NCI-H526 (cell line): ENCODE measurements at regions not wholly inside any gene's neighbourhood (a gene's known extent, or its start where the extent isn't known, plus 50 kb on each side); places are given as distances from the start of the nearest gene placed in this dataset.
A peak's percentile ranks its signal among the peaks of the same experiment; 100 is the strongest.
"Not testable (repeated sequence)": the region's sequence is repeated elsewhere in the genome, so short reads cannot be mapped to it uniquely, and the experiment has no call there.

Experiments
- DNase-seq, 2 experiments: peaks; one replicate each; lab custom pipeline; 2025; lab: John Stamatoyannopoulos, UW

DNA sequence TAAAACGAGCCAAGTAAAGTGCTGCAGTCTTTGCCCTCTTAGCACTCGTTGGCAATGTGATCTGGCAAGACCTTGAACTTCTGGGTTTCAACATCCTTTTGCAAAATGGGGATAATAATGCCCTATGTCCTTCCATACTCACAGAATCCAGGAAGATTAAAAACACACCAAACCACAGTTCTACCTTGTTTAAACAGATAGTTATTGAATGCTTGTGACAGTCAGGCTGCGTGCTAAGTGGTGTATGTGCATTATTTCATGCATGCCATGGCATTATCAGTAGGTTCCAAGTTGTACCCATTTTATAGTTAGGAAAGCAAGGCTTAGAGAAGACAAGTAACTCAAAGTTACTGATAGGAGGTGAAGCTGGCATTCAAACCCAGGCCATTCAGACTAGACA lies 308.6 kb upstream of the PROX1 start:
- DNase-seq: no peak

DNA sequence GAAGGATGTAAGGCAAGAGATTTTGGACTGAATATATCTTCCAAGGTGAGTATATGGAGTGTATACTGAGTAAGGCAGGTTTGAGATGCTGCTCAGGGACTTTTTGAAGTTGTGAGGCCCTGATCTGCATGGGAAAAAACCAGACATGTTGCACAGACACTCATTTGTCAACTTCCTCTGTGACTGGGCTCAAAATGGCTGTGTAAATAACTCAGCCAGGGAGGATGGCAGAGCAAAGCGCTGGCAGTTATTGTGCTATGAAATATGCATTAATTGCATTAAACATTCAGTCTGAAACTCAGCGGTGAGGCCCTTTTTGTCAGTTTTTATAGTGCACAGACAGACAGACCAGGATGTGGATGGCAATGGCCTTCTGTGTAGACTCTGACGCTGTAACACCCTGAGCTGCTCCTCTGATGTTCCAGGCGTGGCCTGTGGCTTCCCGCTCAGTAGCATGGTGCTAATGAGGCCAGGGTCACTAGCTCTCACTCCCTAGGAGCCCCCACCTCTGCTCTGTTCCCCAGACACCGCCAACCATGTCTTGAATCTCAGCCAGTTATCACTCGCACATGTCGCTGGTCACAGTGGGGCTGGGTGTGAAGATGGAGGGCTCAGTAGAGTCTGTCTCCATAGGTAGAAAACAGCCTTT lies 307.0 kb upstream of the PROX1 start:
- no peak for DNase-seq

DNA sequence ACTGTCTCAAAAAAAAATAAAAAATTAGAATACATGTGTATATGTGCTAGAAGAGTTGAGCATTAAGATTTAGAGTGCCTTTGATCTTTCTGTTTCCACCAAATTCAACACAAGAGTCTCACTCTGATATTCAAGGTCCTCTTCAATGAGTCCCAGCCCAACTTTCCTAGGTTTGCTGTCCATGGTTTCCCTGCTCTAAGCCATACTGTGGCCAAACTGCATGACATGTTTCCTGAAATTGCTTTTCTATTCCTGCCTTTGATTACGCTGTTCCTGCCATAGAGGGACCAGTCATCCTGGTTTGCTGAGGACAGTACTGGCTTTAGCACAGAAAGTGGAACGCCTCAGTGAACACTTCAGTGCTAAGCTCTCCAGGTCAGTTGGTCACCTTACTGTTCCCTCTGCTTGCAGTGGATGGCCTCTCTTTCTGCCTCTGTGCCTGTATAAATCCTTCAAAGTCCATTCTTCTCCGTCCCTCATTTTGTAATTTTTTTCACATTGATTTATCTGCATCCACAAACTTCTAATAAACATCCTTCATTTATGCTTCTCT lies 305.9 kb upstream of the PROX1 start:
- DNase-seq: no peak

DNA sequence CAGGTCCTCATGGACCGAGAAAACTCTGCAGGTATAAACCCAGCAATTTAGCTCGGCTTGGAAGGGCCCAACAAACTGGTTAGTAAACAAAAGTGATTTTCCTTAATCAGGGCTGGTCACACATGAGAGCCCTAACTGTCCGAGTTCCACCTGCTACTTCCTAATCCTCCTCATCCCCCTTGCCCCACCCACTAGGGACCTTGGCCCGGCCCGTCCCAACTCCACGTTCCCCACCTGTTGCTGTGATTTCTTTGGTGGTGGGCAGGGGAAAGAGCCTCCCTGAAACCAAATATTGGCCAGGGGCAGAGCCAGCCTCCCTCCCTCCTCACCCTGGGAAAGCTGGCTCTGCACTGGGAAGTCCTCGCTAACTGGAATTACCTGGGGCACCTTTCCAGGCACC lies 304.2 kb upstream of the PROX1 start:
- DNase-seq: peak in 1 of 2 experiments; percentile 2

DNA sequence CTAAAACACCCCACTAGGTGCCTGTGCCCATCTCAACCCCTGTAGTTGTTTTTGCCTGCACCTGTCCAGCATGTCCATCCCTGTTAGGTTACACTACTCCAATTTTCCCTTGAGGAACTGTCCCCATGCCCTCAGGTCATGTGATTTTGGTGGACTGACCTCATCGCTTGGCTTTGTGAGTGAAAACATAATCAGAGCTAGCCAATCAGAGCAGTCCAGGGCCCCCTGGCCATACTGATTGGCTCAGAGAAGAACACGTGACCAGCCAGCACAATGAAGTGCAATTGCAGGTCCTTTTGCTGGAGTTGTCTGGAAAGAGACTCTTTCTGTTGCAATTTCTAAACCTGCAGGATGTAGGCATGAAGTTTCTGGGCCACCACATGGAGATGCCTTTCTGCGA lies 303.3 kb upstream of the PROX1 start:
- DNase-seq: no peak

DNA sequence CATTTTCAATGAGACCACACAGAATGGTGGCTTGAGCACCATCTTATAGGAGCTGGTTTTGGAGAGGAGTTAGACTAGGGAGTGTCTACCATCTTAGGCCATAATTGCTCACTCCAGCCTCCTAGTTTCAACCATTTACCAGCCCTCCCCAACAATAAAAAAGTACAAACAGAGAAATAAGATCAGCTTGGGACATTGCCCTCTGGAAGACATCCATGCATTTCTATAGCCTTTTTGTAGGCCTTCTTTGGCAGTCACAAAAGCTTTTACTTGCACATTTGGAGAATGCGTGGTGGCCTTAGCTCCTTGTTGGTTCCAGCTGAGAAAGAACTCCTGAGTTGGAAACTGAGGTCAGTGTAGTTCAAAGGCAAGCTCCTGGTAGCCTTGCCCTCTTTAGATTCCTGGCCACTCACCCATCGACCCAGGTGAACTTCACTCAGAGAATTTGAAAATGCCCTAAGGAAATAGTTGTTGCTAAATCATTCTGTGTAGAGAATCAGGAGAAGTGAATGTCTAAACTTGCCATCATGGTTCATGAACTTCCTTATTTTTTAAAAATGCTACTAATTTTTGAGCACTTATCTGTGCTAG lies 301.7 kb upstream of the PROX1 start:
- DNase-seq: no peak

DNA sequence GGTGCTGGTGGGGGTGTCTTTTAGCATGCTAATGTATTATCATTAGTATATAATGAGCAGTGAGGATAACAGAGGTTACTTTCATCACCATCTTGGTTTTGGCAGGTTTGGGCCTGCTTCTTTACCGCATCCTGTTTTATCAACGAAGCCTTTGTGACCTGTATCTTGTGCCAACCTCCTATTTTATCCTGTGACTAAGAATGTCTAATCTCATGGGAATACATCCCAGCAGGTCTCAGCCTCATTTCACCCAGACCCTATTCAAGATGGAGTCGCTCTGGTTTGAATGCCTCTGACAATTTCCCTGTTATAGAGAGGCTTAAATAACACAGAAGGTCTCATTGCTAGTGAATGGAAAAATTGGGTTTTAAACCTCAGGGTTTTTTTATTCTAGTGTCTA lies 300.8 kb upstream of the PROX1 start:
- no peak for DNase-seq

DNA sequence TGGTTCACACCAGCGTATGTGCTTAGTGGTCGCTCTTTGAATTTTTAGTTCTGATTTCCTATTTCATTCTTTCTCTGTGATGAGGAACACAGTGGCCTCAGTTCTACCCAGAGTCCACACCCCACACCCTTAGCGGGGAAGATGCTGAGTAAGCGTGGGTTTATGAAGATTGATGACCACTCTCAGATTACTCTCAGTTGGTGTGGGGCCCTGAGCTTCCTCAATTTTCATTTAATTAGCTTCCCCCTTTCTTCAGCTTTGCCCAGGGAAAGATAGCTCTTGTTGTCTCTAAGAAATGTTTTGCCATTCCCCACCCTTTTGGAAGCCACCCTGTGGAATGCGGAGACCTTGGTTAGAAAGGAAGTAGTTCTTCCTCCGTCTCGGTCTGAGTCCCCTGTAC lies 299.9 kb upstream of the PROX1 start:
- no peak for DNase-seq

DNA sequence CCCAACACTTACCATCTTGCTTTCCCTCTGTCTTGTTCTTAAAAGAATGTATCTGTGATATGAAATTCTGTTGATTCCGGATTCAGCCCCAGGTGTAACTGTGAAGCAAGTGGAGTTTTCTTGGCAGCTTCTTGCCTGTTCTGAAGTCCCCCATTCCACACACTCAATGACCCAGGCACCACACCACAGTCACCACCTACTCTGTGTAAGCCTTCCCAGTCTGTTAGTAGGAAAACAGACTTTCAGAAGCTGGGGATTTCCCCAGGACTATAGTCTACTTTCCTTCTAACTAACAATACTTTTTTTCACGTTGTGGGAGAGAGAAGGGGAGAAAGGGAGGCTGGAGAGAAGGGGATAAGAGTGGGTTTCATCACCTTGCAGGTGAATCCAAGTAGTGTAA lies 299.1 kb upstream of the PROX1 start:
- no peak for DNase-seq

DNA sequence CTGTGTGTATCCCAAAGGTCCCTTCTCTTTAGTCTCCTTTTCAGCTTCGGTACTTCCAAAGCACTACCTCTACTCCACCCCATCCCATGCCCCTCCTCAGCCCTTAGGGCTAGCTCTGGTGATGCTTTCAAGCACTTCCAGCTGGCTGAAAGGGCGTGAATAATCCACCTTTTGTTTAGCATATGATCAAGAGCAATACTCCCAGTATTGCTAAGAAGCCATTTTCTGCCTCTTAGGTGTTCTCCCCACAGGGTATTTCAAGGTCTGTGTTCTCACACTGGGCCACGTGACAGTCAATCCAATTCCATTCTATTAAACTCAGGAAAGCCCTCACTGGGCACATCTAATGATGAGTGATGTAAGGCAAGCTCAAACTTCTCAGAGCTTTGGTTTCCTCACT lies 298.5 kb upstream of the PROX1 start:
- DNase-seq: no peak

DNA sequence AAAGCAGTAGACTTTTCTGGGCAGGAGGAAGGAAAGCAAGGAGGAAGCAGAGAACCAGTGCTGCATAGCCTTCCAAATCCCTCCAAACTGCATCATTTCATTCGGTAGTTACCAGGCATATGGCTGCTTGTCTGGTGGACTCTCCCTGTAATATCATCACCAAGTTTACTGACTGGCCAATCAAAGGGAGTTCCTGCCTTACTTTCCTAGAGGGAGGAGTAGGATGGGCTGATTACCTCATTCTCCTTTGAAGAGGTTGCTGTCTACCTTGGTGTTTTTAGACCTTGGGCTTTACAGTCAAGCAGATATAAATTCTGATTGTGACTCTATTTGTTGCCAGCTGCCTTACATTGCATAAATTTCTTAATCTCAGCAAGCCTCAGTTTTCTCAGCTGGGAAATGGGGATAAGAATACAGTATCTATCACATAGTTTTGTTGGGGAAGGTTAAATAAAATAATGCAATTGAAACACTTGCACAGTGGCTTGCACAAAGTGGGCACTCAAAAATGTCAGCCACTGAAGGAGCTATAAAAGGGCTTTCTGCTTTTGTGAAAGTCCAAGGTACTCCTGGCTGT lies 297.3 kb upstream of the PROX1 start:
- no peak for DNase-seq

DNA sequence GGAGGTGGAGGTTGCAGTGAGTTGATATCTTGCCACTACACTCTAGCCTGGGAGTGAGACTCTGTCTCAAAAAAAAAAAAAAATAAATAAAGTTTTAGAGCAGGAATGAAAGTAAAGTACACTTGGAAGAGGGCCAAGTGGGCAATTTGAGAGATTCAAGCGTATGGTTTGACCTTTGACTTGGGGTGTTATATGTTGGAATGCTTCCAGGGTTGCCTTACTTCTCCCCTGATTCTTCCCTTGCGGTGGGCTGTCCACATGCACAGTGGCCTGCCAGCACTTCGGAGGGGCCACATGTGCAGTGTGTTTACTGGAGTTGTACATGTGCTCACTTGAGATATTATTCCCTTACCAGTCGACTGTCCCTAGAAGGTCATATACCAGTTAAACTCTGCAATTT lies 295.5 kb upstream of the PROX1 start:
- no peak for DNase-seq

DNA sequence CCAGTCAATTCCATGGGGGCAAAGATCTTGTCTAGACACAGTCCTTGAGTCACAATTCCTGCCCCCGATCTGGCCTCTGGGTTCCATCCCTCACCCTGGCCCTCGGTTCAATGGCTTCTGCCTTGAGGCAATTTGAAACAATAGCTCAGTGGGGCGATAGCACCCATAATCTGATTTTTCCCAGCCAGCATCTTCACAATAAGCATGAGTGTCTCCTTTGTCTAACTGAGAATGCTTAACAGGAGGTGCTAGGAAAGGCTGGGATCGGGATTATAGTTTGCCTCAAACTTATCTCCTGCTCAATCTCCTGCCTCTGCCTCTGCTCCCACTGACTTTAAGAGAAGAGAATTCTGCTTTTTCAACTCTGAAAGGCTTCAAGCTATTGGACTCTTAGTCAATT lies 293.9 kb upstream of the PROX1 start:
- DNase-seq: no peak

DNA sequence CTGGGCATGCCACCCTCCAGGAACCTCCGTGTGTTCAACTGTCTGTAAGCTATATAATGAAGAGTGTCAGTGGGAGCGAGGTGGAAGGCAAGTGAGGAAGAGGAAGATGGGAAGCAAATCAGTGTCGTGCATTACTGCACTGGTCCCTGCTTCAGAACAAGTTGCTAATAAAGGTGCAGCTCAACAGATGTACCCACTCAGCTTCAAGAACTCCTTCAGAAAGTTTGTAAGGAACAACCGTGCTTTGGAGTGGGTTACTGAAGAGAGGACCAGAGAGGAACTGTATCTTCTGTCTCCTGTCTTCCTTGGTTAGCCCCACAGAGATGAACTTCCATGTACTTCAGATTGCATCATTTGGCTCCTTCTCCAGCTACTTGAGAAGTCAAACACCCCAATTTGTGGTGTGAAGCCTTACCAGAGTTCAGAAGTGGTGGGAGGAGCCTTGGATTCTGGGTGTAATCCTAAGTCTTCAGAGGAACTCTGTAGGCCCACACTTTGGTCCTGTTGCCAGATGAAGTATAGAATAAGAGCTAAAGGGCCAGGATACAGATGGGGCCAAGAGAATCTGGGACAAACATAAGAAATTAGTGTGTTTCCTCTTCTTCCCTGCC lies 290.5 kb upstream of the PROX1 start:
- no peak for DNase-seq

DNA sequence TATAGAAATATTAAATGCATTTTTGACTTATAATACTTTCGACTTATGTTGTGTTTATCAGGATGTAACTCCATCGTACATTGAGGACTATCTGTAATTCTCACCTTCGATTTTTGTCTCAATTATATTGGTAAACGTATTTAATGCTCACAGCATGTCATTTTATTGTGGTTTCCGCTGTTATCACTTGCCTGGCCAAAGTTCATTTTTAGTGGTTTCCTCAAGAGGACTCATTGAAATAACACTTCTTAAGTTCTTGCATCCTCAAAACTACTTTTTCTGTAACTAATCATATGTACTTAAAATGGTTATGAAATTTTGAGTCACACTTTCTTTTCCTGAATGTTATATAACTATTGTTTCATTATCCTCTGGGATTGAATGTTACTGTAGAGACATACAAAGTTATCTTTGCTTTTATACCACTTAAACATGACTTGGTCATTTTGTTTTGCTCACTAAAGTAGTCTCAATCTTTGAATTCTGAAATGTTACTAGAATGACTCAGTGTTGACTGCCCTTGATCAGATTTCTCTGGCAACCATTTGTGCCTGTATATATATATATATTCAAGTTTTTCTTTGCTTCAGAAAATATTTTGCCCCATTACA lies 289.6 kb upstream of the PROX1 start:
- no peak for DNase-seq

DNA sequence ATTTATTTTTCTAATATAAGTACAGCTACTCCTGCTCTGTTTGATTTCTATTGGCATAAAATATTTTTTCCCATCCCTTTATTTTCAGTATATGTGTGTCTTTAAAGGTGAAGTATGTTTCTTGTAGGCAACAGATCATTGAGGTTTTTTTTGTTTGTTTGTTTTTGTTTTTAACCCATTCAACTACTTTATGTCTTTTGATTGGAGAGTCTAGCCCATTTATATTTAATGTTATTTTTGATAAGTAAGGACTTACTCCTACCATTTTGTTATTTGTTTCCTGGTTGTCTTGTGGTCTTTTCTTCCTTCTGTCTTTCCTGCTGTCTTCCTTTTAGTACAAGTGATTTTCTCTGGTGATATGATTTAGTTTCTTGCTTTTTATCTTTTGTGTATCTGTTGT lies 285.1 kb upstream of the PROX1 start:
- no peak for DNase-seq

DNA sequence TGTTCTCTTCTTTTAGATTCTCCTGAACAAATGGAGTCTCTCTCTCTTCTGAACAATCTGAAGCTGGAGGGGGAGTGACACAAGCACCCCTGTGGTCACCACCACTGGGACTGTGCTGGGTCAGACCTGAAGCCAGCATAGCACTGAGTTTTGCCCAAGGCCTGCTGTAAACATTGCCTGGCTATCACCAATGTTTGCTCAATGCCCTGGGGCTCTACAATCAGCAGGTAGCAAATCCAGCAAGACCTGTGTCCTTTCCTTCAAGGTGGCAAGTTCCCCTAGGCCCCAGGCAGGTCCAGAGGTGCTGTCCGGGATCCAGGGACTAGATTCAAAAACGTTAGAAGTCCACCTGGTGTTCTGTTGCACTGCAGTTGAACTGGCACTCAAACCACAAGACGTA lies 282.8 kb upstream of the PROX1 start:
- DNase-seq: no peak

DNA sequence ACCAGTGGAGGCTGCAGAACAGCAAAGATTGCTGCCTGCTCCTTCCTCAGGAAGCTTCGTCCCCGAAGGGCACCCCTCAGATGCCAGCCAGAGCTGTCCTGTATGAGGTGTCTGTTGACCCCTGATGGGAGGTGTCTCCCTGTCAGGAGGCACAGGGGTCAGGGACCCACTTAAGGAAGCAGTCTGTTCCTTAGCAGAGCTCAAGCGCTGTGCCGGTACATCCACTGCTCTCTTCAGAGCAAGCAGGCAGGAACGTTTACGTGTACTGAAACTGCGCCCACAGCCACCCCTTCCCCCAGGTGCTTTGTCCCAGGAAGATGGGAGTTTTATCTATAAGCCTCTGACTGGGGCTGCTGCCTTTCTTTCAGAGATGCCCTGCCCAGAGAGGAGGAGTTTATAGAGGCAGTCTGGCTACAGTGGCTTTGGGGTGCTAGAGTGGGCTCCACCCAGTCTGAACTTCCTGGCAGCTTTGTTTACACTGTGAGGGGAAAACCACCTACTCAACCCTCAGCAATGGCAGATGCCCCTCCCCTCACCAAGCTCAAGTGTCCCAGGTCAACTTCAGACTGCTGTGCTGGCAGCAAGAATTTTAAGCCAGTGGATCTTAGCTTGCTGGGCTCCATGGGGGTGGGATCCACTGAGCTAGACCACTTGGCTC lies 275.8 kb upstream of the PROX1 start:
- not testable (repeated sequence) for DNase-seq

DNA sequence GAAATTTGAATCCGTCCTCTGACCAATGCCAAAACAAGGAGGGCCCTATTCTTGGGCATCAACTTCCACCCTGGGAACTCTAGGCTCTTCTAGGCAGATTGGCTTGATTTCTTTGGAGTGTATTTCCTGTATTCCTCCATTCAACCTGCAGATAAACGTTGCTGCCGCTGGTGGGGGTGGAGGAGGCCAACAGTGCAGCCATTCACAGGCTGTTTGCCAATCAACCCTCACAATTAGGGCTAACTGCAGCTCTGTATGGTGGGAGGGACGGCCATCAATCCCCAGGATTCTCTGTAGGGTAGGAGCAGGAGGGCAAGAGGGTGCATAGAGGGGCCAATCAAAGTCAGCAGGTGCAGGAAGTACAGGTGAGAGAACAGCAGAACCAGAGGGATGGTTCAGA lies 273.1 kb upstream of the PROX1 start:
- no peak for DNase-seq

DNA sequence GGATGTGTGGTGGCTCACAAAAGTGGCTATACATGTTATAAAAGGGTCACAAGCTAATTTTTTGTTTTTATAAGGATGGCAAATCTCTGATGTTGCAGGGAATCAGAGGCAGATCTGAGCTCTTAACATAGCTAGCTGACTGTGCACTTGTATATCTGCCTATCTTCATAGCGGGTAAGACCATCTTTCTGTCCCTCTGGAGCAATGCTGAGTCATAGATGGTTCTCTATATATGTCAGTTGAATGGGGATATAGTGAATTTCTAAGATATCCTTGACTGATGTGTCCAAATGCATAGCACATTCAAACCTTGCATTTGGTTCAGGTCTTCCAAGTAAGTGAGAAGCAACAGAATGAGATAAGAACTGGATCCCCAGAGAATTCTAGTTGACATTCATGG lies 272.6 kb upstream of the PROX1 start:
- DNase-seq: no peak

DNA sequence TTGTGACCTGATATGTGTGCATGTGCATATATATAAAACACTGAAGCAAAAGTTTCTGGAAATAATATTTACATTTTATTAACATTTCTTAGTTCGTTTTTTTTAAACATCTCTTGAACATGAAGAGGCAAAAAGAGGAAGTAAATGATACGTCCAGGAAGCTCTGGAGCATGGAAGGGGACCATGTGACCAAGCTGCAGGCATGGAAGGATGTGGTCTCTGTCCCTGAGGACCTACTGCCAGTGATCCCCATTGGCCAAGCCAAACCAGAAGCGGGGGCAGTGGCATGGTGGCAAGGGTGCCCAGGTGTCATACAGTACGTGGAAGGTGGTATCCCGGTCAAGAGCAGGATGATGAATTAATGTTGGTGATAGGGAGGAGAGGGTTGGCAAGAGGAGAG lies 268.3 kb upstream of the PROX1 start:
- DNase-seq: no peak

DNA sequence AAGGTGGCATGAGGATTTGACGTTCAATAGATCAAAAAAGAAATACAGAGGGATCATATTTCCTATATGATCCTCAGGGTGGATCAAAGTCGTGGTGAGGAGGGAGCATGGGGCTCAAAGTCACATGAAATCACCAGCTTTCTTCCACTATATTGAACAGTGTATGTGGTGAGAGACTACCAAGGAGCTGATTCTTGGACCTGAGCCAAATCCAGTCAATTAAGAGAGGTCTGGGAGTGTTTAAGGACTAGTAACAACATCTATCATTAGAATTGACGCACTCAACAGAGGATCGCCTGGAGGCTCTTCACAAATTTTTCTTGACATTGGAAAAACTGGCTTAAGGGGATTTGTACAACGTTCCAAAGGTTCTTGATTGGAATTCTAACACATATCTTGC lies 267.7 kb upstream of the PROX1 start:
- no peak for DNase-seq
